Mesodermal cell (in vitro differentiated cells): ENCODE measurements at regions not wholly inside any gene's neighbourhood (a gene's known extent, or its start where the extent isn't known, plus 50 kb on each side); places are given as distances from the start of the nearest gene placed in this dataset.

ENCODE experiments used
- H3K27ac ChIP-seq: 2 replicates; pipeline ENCODE4 v1.7.0; 2013; ENCODE audit warnings: mild to moderate bottlenecking, low read depth, low read length, moderate library complexity; ENCODE audit not compliant: severe bottlenecking
- H3K36me3 ChIP-seq: 2 replicates; pipeline ENCODE4 v1.7.1; 2013; ENCODE audit warnings: mild to moderate bottlenecking, low read length, moderate library complexity; ENCODE audit not compliant: control insufficient read depth, insufficient read depth
- H3K4me1 ChIP-seq: one replicate; pipeline ENCODE4 v1.7.1; 2013; ENCODE audit warnings: mild to moderate bottlenecking, low read length; ENCODE audit not compliant: insufficient read depth, control insufficient read depth, poor library complexity, severe bottlenecking
- H3K4me3 ChIP-seq: 2 replicates; pipeline ENCODE4 v1.7.0; 2013; ENCODE audit warnings: low read length, control low read depth, mild to moderate bottlenecking; ENCODE audit not compliant: insufficient read depth, poor library complexity, severe bottlenecking; ENCODE audit errors: extremely low read depth
- H3K9me3 ChIP-seq: 2 replicates; pipeline ENCODE4 v1.7.1; 2013; ENCODE audit warnings: mild to moderate bottlenecking, low read length, moderate library complexity; ENCODE audit not compliant: control insufficient read depth
- WGBS, 2 experiments: methylation state at CpG; one replicate each; pipeline ENCODE4 v1.1.5; 2013; ENCODE audit warnings: missing lambda C conversion rate in 2 of 2; ENCODE audit not compliant: insufficient coverage in 2 of 2; 5-methylcytosine and 5-hydroxymethylcytosine counted together

GRCh38 chr4:153987291-153987690, 198.4 kb upstream of the SFRP2 start:
- Histone ChIP-seq H3K9me3 (no peaks in the 10 kb centered on the region), H3K4me1 (no peaks in the 10 kb centered on the region), H3K4me3 (no peak overlapping the region), H3K27ac (no peak overlapping the region), H3K36me3 (no peaks in the 10 kb centered on the region)
- WGBS, 2 experiments = 80% methylated on average over 1 of the region's 1 CpG; no CpG with 5 or more reads in 1 of the 2 experiments

GRCh38 chr4:153976954-153977353, 188.1 kb upstream of the SFRP2 start:
- no peak overlapping the region for H3K27ac ChIP-seq
- peaks cover 22% of the 10 kb centered on the region for H3K9me3 ChIP-seq
- H3K36me3 ChIP-seq = no peaks in the 10 kb centered on the region
- H3K4me1 ChIP-seq = no peaks in the 10 kb centered on the region
- H3K4me3 ChIP-seq = no peak overlapping the region

GRCh38 chr4:153974452-153974851, 185.6 kb upstream of the SFRP2 start:
- H3K4me1 ChIP-seq = no peaks in the 10 kb centered on the region
- 83 to 100% methylated on average over 1 of the region's 1 CpG for WGBS, 2 experiments
- H3K36me3 ChIP-seq = no peaks in the 10 kb centered on the region
- no peak overlapping the region for H3K27ac ChIP-seq
- peaks cover 22% of the 10 kb centered on the region for H3K9me3 ChIP-seq
- no peak overlapping the region for H3K4me3 ChIP-seq

GRCh38 chr4:153973942-153974341, 185.1 kb upstream of the SFRP2 start:
- no peaks in the 10 kb centered on the region for H3K36me3 ChIP-seq
- H3K27ac ChIP-seq = no peak overlapping the region
- H3K4me3 ChIP-seq = no peak overlapping the region
- H3K4me1 ChIP-seq = no peaks in the 10 kb centered on the region
- peaks cover 22% of the 10 kb centered on the region for H3K9me3 ChIP-seq
- 80 to 100% methylated on average over 1 to 2 of the region's 4 CpGs for WGBS, 2 experiments

GRCh38 chr4:153971899-153972298, 183.0 kb upstream of the SFRP2 start:
- Histone ChIP-seq H3K4me1 (no peaks in the 10 kb centered on the region), H3K4me3 (no peak overlapping the region), H3K9me3 (peaks cover 22% of the 10 kb centered on the region), H3K36me3 (no peaks in the 10 kb centered on the region), H3K27ac (no peak overlapping the region)
- WGBS, 2 experiments = 80% methylated on average over 1 of the region's 5 CpGs

GRCh38 chr4:153970169-153970568, 181.3 kb upstream of the SFRP2 start:
- Histone ChIP-seq H3K9me3 (peaks cover 17% of the 10 kb centered on the region), H3K27ac (no peak overlapping the region), H3K4me3 (no peak overlapping the region), H3K4me1 (no peaks in the 10 kb centered on the region), H3K36me3 (no peaks in the 10 kb centered on the region)
- 67% methylated on average over 1 of the region's 2 CpGs; no CpG with 5 or more reads in 1 of the 2 experiments for WGBS, 2 experiments

GRCh38 chr4:153969542-153969941, 180.7 kb upstream of the SFRP2 start:
- H3K4me3 ChIP-seq = no peak overlapping the region
- H3K27ac ChIP-seq = no peak overlapping the region
- peaks cover 10% of the 10 kb centered on the region for H3K9me3 ChIP-seq
- H3K4me1 ChIP-seq = no peaks in the 10 kb centered on the region
- no peaks in the 10 kb centered on the region for H3K36me3 ChIP-seq

- H3K36me3 ChIP-seq = no peaks in the 10 kb centered on the region
- H3K4me3 ChIP-seq = no peak overlapping the region
- no peak overlapping the region for H3K27ac ChIP-seq
- H3K9me3 ChIP-seq = no peaks in the 10 kb centered on the region
- H3K4me1 ChIP-seq = peaks cover 4% of the 10 kb centered on the region
Observed at GRCh38 chr4:153966641-153967040, 177.8 kb upstream of the SFRP2 start.

- 100% methylated on average over 2 of the region's 3 CpGs; no CpG with 5 or more reads in 1 of the 2 experiments for WGBS, 2 experiments
- H3K27ac ChIP-seq = no peak overlapping the region
- no peaks in the 10 kb centered on the region for H3K36me3 ChIP-seq
- H3K4me1 ChIP-seq = peaks cover 4% of the 10 kb centered on the region
- H3K4me3 ChIP-seq = no peak overlapping the region
- no peaks in the 10 kb centered on the region for H3K9me3 ChIP-seq
Observed at GRCh38 chr4:153963216-153963615, 174.3 kb upstream of the SFRP2 start.

GRCh38 chr4:153962311-153963039, 173.6 kb upstream of the SFRP2 start:
- no peak overlapping the region for H3K4me3 ChIP-seq
- H3K4me1 ChIP-seq = peaks cover 4% of the 10 kb centered on the region
- WGBS, 2 experiments = 87 to 90% methylated on average over 3 of the region's 5 CpGs
- no peaks in the 10 kb centered on the region for H3K36me3 ChIP-seq
- H3K9me3 ChIP-seq = no peaks in the 10 kb centered on the region
- no peak overlapping the region for H3K27ac ChIP-seq

GRCh38 chr4:153955327-153955726, 166.4 kb upstream of the SFRP2 start:
- 91 to 98% methylated on average over 5 of the region's 5 CpGs for WGBS, 2 experiments
- H3K4me1 ChIP-seq = no peaks in the 10 kb centered on the region
- no peaks in the 10 kb centered on the region for H3K9me3 ChIP-seq
- no peak overlapping the region for H3K4me3 ChIP-seq
- H3K36me3 ChIP-seq = no peaks in the 10 kb centered on the region
- H3K27ac ChIP-seq = no peak overlapping the region
